ENCODE measurements at regions not wholly inside any gene's neighbourhood (a gene's known extent, or its start where the extent isn't known, plus 50 kb on each side); places are given as distances from the start of the nearest gene placed in this dataset.

DNA sequence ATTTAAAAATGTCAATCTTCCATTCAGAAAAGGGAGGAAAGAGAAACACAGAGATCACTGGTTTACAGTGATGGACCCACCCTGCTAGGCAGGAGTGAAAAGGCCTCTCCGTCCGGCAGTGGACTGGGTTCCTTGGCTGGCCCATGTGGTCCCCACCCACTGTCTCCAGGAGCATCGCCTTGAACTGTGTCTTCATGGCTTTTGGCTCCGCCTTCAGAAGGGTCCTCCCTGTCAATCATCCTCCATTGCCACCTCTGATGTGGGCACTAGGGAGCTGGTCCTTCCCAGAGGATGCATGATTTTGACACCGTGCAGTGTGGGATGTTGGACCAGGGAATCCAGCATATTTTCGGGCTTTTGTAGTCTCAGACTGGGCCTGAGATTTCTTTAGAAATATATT is 58.2 kb upstream of the B3GAT1 start:
- DNase-seq (ENCODE audit: low read depth, low spot score) (no peak), ATAC-seq (no peak)
- H3K4me1 ChIP-seq (ENCODE audit: control insufficient read depth, insufficient read depth, low read length), result no peaks in the 10 kb centered on the region
- H3K9me3 ChIP-seq (ENCODE audit: control insufficient read depth, insufficient read depth, low read depth, low read length), result no peaks in the 10 kb centered on the region
- in situ Hi-C loops (cut with HindIII; ENCODE audit: low pct_unique_long_range_greater_than_20kb, low sequenced_read_pairs) (no loop called here), intact Hi-C loops (cut with micrococcal nuclease; ENCODE audit: unreplicated experiment) (no loop called here)
- POLR2A ChIA-PET, result no interaction called here
- CTCF ChIA-PET, result no interaction called here
- TF ChIP-seq, protein P1, sequence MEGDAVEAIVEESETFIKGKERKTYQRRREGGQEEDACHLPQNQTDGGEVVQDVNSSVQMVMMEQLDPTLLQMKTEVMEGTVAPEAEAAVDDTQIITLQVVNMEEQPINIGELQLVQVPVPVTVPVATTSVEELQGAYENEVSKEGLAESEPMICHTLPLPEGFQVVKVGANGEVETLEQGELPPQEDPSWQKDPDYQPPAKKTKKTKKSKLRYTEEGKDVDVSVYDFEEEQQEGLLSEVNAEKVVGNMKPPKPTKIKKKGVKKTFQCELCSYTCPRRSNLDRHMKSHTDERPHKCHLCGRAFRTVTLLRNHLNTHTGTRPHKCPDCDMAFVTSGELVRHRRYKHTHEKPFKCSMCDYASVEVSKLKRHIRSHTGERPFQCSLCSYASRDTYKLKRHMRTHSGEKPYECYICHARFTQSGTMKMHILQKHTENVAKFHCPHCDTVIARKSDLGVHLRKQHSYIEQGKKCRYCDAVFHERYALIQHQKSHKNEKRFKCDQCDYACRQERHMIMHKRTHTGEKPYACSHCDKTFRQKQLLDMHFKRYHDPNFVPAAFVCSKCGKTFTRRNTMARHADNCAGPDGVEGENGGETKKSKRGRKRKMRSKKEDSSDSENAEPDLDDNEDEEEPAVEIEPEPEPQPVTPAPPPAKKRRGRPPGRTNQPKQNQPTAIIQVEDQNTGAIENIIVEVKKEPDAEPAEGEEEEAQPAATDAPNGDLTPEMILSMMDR (IDR thresholded peaks at IDR 0.05), result no peak
- TF ChIP-seq POLR2AphosphoS5 (IDR thresholded peaks at IDR 0.05; ENCODE audit: low read depth, low read length), result no peak
- TF ChIP-seq, protein P2, sequence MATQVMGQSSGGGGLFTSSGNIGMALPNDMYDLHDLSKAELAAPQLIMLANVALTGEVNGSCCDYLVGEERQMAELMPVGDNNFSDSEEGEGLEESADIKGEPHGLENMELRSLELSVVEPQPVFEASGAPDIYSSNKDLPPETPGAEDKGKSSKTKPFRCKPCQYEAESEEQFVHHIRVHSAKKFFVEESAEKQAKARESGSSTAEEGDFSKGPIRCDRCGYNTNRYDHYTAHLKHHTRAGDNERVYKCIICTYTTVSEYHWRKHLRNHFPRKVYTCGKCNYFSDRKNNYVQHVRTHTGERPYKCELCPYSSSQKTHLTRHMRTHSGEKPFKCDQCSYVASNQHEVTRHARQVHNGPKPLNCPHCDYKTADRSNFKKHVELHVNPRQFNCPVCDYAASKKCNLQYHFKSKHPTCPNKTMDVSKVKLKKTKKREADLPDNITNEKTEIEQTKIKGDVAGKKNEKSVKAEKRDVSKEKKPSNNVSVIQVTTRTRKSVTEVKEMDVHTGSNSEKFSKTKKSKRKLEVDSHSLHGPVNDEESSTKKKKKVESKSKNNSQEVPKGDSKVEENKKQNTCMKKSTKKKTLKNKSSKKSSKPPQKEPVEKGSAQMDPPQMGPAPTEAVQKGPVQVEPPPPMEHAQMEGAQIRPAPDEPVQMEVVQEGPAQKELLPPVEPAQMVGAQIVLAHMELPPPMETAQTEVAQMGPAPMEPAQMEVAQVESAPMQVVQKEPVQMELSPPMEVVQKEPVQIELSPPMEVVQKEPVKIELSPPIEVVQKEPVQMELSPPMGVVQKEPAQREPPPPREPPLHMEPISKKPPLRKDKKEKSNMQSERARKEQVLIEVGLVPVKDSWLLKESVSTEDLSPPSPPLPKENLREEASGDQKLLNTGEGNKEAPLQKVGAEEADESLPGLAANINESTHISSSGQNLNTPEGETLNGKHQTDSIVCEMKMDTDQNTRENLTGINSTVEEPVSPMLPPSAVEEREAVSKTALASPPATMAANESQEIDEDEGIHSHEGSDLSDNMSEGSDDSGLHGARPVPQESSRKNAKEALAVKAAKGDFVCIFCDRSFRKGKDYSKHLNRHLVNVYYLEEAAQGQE (IDR thresholded peaks at IDR 0.05; ENCODE audit: insufficient read depth in 1 of 2, low read depth in 2 of 2, low read length in 1 of 2), result no peak
- no peak for TF ChIP-seq TCF7L2 (IDR thresholded peaks at IDR 0.05; ENCODE audit: low read depth, low read length)
- no peak for TF ChIP-seq SIN3A (IDR thresholded peaks at IDR 0.05; ENCODE audit: borderline replicate concordance, insufficient read depth, low read depth, low read length)
- H3K36me3 ChIP-seq (ENCODE audit: control insufficient read depth, insufficient read depth, low read length), result no peaks in the 10 kb centered on the region
- H3K27me3 ChIP-seq (ENCODE audit: control insufficient read depth, insufficient read depth, low read length), result peaks cover 27% of the 10 kb centered on the region
- BruUV-seq (replicated peaks), result no TSS peak
- H3K4me3 ChIP-seq (ENCODE audit: low read depth in 2 of 2, low read length in 2 of 2), result no peak overlapping the region
- H3K27ac ChIP-seq (ENCODE audit: low read length), result no peak overlapping the region

DNA sequence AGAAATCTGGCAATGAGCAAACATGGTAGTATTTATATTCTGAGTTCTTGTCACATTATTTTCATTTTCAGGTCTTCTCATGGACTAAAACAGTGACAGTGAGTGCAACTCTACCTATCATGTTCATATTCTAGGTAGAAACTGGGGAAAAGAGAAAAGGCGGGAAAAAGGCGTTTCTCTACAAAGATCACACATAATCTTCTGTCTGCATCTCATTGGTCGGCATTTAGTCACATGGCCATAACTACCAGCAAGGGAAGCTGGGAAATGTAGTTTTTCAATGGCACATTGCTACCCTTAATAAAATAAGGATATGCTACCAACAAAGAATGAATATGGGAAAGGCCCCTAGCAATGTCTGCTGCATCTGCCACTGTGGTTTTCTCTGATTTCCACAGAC is 57.6 kb upstream of the B3GAT1 start:
- Histone ChIP-seq H3K27me3 (ENCODE audit: control insufficient read depth, insufficient read depth, low read length) (peaks cover 33% of the 10 kb centered on the region), H3K9me3 (ENCODE audit: control insufficient read depth, insufficient read depth, low read depth, low read length) (no peaks in the 10 kb centered on the region), H3K4me3 (ENCODE audit: low read depth in 2 of 2, low read length in 2 of 2) (no peak overlapping the region), H3K4me1 (ENCODE audit: control insufficient read depth, insufficient read depth, low read length) (no peaks in the 10 kb centered on the region), H3K27ac (ENCODE audit: low read length) (no peak overlapping the region), H3K36me3 (ENCODE audit: control insufficient read depth, insufficient read depth, low read length) (no peaks in the 10 kb centered on the region)
- intact Hi-C loops (cut with micrococcal nuclease; ENCODE audit: unreplicated experiment), result no loop called here
- POLR2A ChIA-PET, result no interaction called here
- TF ChIP-seq, protein P1 (IDR thresholded peaks at IDR 0.05), result no peak
- TF ChIP-seq, protein P2 (IDR thresholded peaks at IDR 0.05; ENCODE audit: insufficient read depth in 1 of 2, low read depth in 2 of 2, low read length in 1 of 2), result no peak
- no peak for TF ChIP-seq POLR2AphosphoS5 (IDR thresholded peaks at IDR 0.05; ENCODE audit: low read depth, low read length)
- CTCF ChIA-PET, result no interaction called here
- in situ Hi-C loops (cut with HindIII; ENCODE audit: low pct_unique_long_range_greater_than_20kb, low sequenced_read_pairs), result no loop called here
- ATAC-seq, result no peak
- no TSS peak for BruUV-seq (replicated peaks)
- no peak for DNase-seq (ENCODE audit: low read depth, low spot score)

All from Panc1 (cell line).